Liver (tissue), 8 donors: ENCODE measurements at regions not wholly inside any gene's neighbourhood (a gene's known extent, or its start where the extent isn't known, plus 50 kb on each side); places are given as distances from the start of the nearest gene placed in this dataset.

Experiments
- DNase-seq: peaks from one replicate; pipeline ENCODE4 v3.0.0-alpha.2; 2017; ENCODE audit warnings: low spot score
- H3K27ac ChIP-seq, 2 donors: one replicate each; pipeline ENCODE4 v1.7.0; 2013; ENCODE audit warnings: inconsistent platforms in 2 of 2, low read length in 2 of 2, control low read depth in 1 of 2, low read depth in 1 of 2, mild to moderate bottlenecking in 1 of 2
- H3K27me3 ChIP-seq, 4 donors: one replicate each; pipeline versions ENCODE4 v1.6.1 to v1.7.0; 2013; ENCODE audit warnings: low read length in 3 of 4, inconsistent platforms in 1 of 4, mild to moderate bottlenecking in 1 of 4, moderate library complexity in 1 of 4; ENCODE audit not compliant: control insufficient read depth in 4 of 4, insufficient read depth in 4 of 4
- H3K36me3 ChIP-seq, 4 donors: one replicate each; pipeline versions ENCODE4 v1.6.1 to v1.7.0; 2013; ENCODE audit warnings: low read length in 3 of 4, mild to moderate bottlenecking in 3 of 4, low read depth in 1 of 4, moderate library complexity in 1 of 4; ENCODE audit not compliant: control insufficient read depth in 4 of 4, insufficient read depth in 3 of 4
- H3K4me1 ChIP-seq, 4 donors: one replicate each; pipeline versions ENCODE4 v1.6.1 to v1.7.0; 2013; ENCODE audit warnings: low read length in 3 of 4, mild to moderate bottlenecking in 3 of 4, moderate library complexity in 1 of 4; ENCODE audit not compliant: control insufficient read depth in 4 of 4, insufficient read depth in 4 of 4
- H3K4me3 ChIP-seq, 3 donors: one replicate each; pipeline versions ENCODE4 v1.6.1 to v1.7.0; 2013; ENCODE audit warnings: low read length in 3 of 3, control low read depth in 1 of 3, low read depth in 1 of 3, mild to moderate bottlenecking in 1 of 3
- H3K9ac ChIP-seq, 2 donors: one replicate each; pipeline ENCODE4 v1.7.0; 2013; ENCODE audit warnings: low read length in 2 of 2, mild to moderate bottlenecking in 2 of 2, moderate library complexity in 2 of 2, control low read depth in 1 of 2, low read depth in 1 of 2
- H3K9me3 ChIP-seq, 4 donors: one replicate each; pipeline versions ENCODE4 v1.6.1 to v1.7.0; 2013; ENCODE audit warnings: low read length in 3 of 4; ENCODE audit not compliant: control insufficient read depth in 4 of 4
- ATF3 ChIP-seq: IDR thresholded peaks from 2 replicates; pipeline ENCODE4 v1.6.1; 2016; ENCODE audit warnings: antibody characterized with exemption
- CTCF ChIP-seq: fragments of 150-350 bp; IDR thresholded peaks from 2 replicates; pipeline ENCODE4 v1.5.1; 2017; ENCODE audit warnings: improper control_type of control experiment, low read depth, low read length; ENCODE audit not compliant: missing input control
- EGR1 ChIP-seq, 2 donors: IDR thresholded peaks; 2 replicates each; pipeline ENCODE4 v1.6.1; 2016 to 2018; ENCODE audit warnings: antibody characterized with exemption in 2 of 2, low read depth in 2 of 2
- FOXA1 ChIP-seq: IDR thresholded peaks from 2 replicates; pipeline ENCODE4 v1.6.1; 2016; ENCODE audit warnings: antibody characterized with exemption
- GABPA ChIP-seq, 2 donors: IDR thresholded peaks in 1 of 2; conservative IDR thresholded peaks in 1 of 2; 2 replicates each; pipeline ENCODE4 v1.6.1; 2016; ENCODE audit warnings: antibody characterized with exemption in 2 of 2, mild to moderate bottlenecking in 1 of 2, moderate library complexity in 1 of 2
- HNF4A ChIP-seq, 2 donors: conservative IDR thresholded peaks; 2 replicates each; pipeline ENCODE4 v1.6.1; 2016; ENCODE audit warnings: antibody characterized with exemption in 2 of 2, mild to moderate bottlenecking in 2 of 2
- HNF4G ChIP-seq: IDR thresholded peaks from 2 replicates; pipeline ENCODE4 v1.6.1; 2016; ENCODE audit warnings: antibody characterized with exemption
- JUND ChIP-seq, 2 donors: IDR thresholded peaks; 2 replicates each; pipeline ENCODE4 v1.6.1; 2016; ENCODE audit warnings: antibody characterized with exemption in 2 of 2
- MAX ChIP-seq: IDR thresholded peaks from 2 replicates; pipeline ENCODE4 v1.6.1; 2016; ENCODE audit warnings: antibody characterized with exemption
- RAD21 ChIP-seq, 2 donors: IDR thresholded peaks; 2 replicates each; pipeline ENCODE4 v1.6.1; 2016; ENCODE audit warnings: antibody characterized with exemption in 2 of 2, mild to moderate bottlenecking in 2 of 2
- RXRA ChIP-seq, 2 donors: IDR thresholded peaks; 2 replicates each; pipeline ENCODE4 v1.6.1; 2017 to 2018; ENCODE audit warnings: antibody characterized with exemption in 2 of 2, mild to moderate bottlenecking in 1 of 2
- SP1 ChIP-seq: IDR thresholded peaks from 2 replicates; pipeline ENCODE4 v1.6.1; 2018; ENCODE audit warnings: antibody characterized with exemption, mild to moderate bottlenecking
- TAF1 ChIP-seq: conservative IDR thresholded peaks from 2 replicates; pipeline ENCODE4 v1.6.1; 2016; ENCODE audit warnings: antibody characterized with exemption, mild to moderate bottlenecking
- ZBTB33 ChIP-seq: IDR thresholded peaks from 2 replicates; pipeline ENCODE4 v1.6.1; 2016; ENCODE audit warnings: antibody characterized with exemption
- WGBS: extraction: QIAGEN DNeasy Blood & Tissue Kit; methylation state at CpG from one replicate; pipeline ENCODE4 v1.1.7; 2013; 5-methylcytosine and 5-hydroxymethylcytosine counted together
- TF ChIP-seq, protein P1 (sequence below): IDR thresholded peaks from 2 replicates; pipeline ENCODE4 v1.6.1; 2016; ENCODE audit warnings: antibody characterized with exemption, mild to moderate bottlenecking
- donor health status: healthy.
- donor health status: healthy.
- donor health status: healthy.
- donor health status: healthy.
- donor health status: healthy.

- Histone ChIP-seq H3K36me3 (no peaks in the 10 kb centered on the region), H3K9ac (no peak overlapping the region), H3K9me3 (no peaks in the 10 kb centered on the region), H3K27ac (no peak overlapping the region), H3K27me3 (no peaks in the 10 kb centered on the region), H3K4me3 (no peak overlapping the region), H3K4me1 (peaks cover 0 to 10% (median 2%) of the 10 kb centered on the region in 4 donors)
- no peak for TF ChIP-seq FOXA1
- TF ChIP-seq, protein P1, sequence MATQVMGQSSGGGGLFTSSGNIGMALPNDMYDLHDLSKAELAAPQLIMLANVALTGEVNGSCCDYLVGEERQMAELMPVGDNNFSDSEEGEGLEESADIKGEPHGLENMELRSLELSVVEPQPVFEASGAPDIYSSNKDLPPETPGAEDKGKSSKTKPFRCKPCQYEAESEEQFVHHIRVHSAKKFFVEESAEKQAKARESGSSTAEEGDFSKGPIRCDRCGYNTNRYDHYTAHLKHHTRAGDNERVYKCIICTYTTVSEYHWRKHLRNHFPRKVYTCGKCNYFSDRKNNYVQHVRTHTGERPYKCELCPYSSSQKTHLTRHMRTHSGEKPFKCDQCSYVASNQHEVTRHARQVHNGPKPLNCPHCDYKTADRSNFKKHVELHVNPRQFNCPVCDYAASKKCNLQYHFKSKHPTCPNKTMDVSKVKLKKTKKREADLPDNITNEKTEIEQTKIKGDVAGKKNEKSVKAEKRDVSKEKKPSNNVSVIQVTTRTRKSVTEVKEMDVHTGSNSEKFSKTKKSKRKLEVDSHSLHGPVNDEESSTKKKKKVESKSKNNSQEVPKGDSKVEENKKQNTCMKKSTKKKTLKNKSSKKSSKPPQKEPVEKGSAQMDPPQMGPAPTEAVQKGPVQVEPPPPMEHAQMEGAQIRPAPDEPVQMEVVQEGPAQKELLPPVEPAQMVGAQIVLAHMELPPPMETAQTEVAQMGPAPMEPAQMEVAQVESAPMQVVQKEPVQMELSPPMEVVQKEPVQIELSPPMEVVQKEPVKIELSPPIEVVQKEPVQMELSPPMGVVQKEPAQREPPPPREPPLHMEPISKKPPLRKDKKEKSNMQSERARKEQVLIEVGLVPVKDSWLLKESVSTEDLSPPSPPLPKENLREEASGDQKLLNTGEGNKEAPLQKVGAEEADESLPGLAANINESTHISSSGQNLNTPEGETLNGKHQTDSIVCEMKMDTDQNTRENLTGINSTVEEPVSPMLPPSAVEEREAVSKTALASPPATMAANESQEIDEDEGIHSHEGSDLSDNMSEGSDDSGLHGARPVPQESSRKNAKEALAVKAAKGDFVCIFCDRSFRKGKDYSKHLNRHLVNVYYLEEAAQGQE: no peak
- no peak for TF ChIP-seq SP1
- no peak for TF ChIP-seq TAF1
- no peak for TF ChIP-seq HNF4A (conservative IDR thresholded peaks at IDR 0.05)
- no peak for TF ChIP-seq RXRA (IDR thresholded peaks at IDR 0.05)
- no peak for TF ChIP-seq CTCF
- no peak for TF ChIP-seq ZBTB33
- no peak for TF ChIP-seq JUND (IDR thresholded peaks at IDR 0.05)
- TF ChIP-seq MAX: no peak
- TF ChIP-seq HNF4G: no peak
- 78% methylated on average over 13 of the region's 13 CpGs for WGBS
- peak; percentile 21 for DNase-seq
Measured at GRCh38 chr22:22712666-22713365, 68.4 kb downstream of the GGTLC2 start.

DNA sequence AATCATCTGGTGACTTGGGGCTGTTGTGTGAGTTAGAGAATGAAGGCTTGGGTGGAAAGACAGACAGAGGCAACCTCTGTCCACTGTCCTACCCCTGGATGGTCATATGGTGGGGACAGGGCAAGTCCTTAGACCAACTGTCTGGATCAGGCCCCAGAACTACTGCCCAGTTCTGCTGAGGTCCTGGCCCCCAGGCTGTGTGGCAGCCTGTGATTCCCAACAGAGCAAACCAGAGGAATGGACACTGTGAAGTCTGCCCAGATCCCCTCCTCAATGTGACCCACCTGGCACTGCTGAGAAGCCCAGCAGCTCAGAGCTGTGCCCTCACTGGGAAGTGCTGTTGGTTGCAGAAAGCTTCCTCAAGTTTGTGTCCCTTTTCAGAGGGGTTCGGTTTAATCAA is 69.0 kb downstream of the GGTLC2 start:
- no peak overlapping the region for H3K27ac ChIP-seq
- H3K9me3 ChIP-seq: no peaks in the 10 kb centered on the region
- no peak overlapping the region for H3K9ac ChIP-seq
- 93% methylated on average over 1 of the region's 1 CpG for WGBS
- peaks cover 0 to 10% (median 2%) of the 10 kb centered on the region in 4 donors for H3K4me1 ChIP-seq
- no peak for DNase-seq
- H3K36me3 ChIP-seq: no peaks in the 10 kb centered on the region
- no peak overlapping the region for H3K4me3 ChIP-seq
- no peaks in the 10 kb centered on the region for H3K27me3 ChIP-seq
- TF ChIP-seq JUND (IDR thresholded peaks at IDR 0.05): no peak
- no peak for TF ChIP-seq GABPA (IDR thresholded peaks at IDR 0.05 in 1 of 2, conservative IDR thresholded peaks at IDR 0.05 in 1 of 2)
- no peak for TF ChIP-seq HNF4A (conservative IDR thresholded peaks at IDR 0.05)
- no peak for TF ChIP-seq ZBTB33
- no peak for TF ChIP-seq SP1
- TF ChIP-seq ATF3: no peak
- TF ChIP-seq RAD21 (IDR thresholded peaks at IDR 0.05): no peak
- TF ChIP-seq TAF1: no peak
- TF ChIP-seq EGR1 (IDR thresholded peaks at IDR 0.05; ENCODE audit: low read depth in 2 of 2): no peak
